Limb (tissue), 2 donors: ENCODE measurements at regions not wholly inside any gene's neighbourhood (a gene's known extent, or its start where the extent isn't known, plus 50 kb on each side); places are given as distances from the start of the nearest gene placed in this dataset.
A peak's percentile ranks its signal among the peaks of the same experiment; 100 is the strongest.

ENCODE experiments used
- DNase-seq, 2 donors: peaks; one replicate each; pipeline ENCODE4 v3.0.0-alpha.2; 2016; ENCODE audit errors: extremely low spot score in 2 of 2

DNA sequence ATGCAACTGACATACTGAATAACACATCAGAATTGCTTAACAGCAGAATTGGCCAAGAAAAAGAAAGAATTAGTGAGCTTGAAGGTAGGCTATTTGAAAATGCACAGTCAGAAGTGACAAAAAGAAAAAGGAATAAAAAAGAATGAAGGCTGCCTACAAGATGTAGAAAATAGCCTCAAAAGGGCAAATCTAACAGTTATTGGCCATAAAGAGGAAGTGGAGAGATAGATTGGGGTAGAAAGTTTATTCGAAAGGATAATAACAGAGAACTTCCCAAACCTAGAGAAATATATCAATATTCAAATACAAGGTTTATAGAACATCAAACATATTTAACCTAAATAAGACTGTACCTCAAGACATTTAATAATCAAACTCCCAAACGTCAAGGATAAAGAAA is 67.5 kb downstream of the ATP6V1G3 start:
- DNase-seq = no peak

DNA sequence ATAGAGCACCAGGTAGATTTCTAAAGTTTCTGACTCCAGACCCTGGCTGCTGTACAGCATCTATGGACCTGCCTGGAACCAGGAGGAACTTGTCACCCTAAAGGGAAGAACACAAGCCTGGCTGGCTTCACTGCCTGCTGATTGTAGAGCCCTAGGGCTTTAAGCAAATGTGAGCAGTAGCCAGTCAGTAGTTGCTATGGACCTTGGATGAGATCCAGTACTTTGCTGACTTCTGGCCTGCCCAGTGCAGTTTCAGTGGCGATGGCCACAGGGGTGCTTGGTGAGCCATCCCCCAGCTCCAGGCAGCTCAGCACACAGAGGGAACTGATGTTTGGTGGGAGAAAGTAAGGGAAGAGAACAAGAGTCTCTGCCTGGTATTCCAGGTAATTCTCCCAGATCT is 68.4 kb downstream of the ATP6V1G3 start:
- DNase-seq = no peak

DNA sequence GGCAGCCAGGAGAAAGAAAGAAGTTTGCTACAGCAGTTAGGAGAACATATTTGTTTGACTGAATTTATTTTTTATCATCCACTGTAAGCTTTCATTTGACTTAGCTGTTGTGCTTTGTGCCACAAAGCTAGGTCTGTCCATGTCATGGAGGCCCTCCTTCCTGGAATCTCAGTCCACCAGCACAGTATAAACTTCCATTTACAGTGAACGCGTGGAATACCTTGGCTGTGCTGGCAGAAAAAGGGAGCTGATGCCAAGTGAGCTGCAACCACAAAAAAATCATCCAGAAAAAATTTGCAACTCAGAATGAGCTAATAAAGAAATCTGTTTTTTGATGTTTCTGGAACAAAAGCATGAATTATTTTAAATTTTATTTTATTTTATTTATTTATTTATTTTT is 72.6 kb downstream of the ATP6V1G3 start:
- DNase-seq = no peak

DNA sequence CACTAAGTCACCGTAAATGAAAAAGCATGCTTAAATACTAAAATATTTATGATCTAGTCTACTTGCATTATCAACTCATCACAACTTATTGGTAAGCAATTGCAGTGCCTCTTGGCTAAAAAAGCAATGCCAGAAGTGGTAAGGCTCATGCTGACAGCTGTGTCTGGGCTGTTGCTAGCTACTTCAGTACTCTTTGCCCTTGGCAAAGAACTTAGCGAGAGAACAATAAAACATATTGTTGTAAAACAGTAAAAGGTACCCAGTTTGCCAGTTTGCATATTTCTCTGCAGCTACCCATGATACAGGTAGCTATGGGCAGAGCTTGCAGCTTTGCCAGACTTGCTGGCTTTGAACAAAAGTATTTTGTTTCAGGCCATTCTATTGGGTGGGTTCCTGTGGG is 73.1 kb downstream of the ATP6V1G3 start:
- no peak for DNase-seq

DNA sequence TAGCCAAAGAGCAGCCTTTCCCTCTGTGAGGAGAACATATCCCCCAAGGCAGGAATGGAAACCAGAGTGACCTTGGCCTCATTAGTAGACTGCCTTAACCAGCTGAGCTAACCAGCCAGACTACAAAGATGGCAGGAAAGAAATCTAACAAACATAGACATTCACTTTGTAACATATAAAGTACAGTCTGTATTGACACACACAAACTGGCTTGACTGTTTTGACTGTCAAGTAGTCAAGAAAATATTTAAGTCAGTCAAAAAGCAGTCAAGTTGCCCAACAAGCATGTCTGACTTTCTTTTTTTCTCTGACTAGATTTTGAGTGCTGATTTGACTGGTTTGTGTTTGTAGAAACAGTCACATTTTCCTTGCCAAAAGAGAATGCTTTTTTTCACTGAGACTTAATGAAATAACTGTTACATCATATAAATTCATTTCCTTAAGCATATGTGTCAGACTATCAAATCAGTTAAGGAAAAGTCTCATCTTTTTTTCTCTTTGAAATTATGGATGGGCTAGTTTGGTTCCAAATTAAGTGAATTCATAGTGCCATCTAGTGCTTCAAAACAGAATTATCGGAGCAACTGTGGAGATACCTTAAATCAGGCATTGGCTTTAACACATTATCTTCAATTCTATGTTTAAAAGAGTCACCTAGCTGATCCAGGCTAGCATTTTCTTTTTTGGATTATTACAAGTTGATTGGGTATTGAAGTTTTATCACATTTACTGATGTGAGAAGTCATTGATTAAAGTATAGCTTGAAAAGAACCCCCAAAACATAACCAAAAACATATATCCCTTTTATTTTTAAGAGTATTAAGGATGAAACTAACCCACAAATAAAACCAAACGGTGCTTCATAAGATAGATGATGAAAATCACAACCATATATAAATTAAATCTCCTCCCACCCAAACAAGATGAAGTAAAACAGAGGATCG is 75.0 kb downstream of the ATP6V1G3 start:
- peak in 1 of 2 donors; percentile 66 for DNase-seq

DNA sequence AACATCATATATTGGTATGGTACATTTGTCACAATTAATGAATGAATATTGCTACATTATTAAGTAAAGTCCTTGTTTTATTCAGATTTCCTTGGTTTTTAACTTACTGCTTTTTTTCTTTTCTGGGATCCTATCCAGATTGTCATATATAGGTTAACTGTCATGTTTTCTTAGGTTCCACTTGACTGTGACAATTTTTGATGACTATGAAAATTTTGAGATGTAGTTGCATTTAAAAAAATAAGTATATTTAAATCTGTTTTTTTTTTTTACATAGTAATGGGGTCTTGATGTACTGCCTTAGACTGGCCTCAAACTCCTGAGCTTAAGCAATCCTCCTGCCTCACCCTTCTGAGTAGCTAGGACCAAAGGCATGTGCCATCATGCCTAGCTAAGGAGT is 76.8 kb downstream of the ATP6V1G3 start:
- no peak for DNase-seq

DNA sequence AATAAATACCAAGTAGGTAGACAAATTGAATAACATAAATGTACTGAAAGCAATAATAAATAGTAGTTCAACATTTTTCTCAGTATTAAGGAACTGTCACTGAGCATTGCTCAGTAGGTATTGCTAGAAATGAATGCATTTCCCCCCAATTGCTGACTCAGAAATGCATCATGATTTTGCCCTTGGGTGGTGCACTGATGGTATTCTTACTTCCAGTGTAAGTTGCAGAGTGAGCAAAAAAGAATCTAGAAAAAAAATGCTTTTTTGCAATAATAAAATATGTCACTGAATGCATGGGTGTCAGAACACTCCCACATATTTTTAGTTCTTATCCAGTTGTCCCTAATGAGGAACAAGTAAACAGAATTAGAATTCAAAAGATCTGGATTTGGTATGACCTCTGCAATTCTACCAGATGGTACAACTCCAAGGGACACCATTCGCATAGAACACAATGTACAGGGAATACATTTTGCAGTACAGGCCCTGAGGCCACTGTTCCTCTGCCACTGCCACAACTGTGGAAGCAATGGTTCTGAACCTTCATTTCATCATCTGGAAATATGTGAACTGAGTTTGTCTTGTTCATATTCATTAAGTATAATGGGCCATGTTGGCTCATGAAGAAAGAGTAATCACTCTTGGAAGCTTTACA is 78.0 kb downstream of the ATP6V1G3 start:
- no peak for DNase-seq

DNA sequence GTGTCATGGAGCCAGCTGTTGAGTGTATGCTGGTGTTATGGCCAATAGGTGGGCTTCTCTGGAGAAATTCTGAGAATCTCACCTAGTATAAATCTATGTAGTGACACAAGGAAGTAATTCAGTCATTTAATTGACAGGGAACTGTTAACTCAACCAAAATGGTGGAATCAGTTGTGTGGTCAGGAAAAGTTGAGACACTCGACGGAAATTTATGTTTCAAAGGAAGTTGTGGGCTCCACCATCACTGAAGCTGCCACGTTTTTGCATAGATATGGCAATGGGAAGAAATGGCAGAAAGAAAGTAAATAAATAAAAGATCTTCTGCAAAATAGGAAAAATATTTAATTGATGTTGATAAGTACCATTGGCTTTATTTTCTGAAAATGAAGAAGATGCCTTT is 84.5 kb downstream of the ATP6V1G3 start:
- DNase-seq = no peak

DNA sequence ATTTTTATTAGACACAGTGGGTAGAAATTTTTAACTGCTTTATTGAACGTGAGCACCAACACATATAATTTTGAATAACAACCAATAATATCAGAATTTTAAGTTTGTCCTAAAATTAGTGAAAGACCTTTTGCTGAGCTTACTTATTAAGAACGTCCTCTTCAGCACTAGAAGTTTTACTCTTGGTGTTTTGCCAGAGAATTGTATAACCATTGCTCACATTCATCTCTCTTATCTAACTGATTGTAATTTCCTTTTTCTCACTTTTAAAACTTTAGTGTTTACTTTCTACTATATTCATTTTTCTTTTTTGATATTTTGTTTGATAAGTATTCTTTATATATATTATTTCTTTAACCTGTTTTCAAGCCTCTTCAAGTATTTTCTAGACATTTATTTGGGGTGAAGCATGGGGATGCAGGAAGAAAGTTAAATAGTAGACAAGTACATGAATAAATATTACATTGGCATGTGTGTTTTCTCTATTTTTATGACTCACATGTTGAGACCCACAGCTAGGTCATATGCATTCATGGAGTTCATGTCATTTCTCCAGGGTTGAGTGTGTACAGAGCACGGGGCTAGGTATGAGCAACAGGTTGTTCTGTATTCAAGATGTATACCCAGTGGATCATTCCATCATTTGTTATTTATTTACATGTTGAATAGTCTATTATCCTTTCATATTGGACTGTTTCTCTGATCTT is 90.6 kb downstream of the ATP6V1G3 start:
- no peak for DNase-seq

DNA sequence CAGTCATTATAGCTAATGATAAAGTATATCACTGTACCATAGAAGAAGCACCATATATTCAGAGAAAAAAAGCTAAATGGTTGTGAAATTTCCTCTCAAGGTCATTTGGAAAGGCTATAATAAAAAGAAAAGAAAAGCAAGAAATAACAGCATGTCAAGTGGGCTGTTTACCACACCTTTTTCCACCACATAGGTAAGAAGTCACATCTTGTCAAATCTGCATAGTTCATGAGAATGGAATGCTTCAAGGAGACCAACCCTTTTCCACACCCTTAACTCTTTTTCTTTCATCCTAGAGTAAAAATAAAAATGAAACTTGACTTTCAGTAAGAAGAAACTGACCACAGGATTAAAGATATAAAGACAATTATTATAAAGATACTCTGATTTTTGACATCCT is 91.2 kb downstream of the ATP6V1G3 start:
- no peak for DNase-seq

DNA sequence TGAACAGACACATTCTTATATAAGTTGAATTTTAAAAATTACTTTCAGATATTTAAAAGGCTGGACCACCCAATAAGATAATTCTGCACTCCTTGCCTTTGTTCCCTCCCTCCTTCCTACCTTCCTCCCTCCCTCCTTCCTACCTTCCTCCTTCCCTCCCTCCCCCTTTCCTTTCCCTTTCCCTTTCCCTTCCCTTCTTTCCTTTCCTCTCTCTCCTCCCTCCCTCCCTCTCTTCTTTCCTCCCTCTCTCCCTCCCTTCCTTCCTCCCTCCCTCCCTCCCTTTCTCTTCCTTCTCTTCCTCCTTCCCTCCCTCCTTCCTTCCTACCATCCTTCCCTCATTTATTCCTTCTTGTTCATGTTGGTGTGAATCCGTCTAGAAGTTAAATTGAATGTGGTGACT is 93.0 kb downstream of the ATP6V1G3 start:
- no peak for DNase-seq

DNA sequence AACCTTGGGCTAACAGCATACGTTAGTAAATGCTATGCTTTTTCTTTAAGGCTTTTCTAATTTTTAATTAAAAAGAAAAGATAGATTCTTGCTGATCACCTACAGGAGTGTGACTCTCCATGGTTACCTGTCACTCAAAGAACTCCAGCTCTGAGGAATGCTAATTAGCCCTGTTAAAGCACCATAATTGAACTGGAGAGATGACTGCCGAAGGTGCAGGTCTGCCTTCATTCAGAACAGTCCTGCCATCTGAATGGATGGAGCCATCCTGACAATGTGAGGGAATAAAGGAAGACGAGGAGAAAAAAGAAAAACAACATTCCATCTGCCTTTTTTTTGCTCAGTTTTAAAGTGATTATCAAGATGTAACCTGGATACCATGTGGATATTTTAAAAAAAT is 94.6 kb downstream of the ATP6V1G3 start:
- no peak for DNase-seq

DNA sequence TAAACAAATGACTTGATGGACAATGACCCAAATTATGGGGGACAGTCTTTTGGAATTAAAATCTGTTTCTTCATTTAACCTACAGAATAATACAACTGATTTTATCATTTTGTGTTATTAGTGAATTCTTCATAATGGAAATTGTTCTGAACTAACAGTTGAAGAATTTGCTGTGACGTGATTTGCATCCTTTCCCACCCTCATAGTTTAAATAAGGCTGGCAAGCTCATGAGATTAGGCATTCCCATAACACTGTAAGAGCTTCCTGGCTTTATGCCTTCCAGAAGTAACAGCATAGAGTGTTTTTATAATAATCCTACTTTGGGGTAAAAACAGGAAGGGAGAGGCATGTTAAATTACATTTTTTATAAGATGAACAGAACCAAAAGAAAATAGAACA is 95.7 kb downstream of the ATP6V1G3 start:
- DNase-seq = no peak

DNA sequence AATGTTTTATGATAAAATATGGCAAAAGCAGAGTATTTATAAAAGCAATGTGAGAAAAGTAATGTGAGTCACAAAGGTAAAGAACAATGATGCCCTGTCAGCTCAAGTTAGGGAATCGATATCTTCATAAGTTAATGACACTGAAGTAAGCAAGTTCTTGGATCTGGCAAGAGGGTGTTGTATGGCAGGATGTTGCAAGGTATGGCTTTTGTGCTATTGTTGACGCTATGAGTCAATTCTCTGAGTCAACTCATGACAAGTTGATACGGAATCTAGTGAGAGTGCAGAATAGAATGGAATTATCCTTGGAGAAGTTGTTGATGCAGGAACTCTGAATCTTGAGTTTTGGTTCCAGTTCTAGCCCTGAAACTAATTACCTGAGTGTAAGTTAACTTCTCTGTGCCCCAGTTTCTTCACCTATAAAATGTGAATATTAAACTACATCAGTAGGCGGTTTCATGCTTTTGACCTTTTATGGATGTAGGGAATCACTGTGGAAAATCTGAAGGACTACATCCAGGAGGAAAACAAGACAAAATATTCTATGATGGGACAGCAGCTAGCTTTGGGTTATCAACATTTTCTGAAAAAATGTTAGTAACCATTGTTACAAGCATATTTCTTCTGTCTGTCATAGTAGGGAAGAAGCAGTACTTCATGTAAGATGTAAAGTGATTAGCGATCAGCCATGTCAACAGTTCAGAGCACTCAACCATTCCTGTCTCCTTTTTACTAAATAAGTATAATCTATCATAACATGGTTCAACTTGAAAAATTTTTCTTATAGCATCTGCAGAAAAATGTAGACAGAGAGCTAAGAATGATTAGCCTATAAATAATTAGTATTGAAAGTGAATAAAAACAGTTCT is 96.9 kb downstream of the ATP6V1G3 start:
- DNase-seq = no peak

DNA sequence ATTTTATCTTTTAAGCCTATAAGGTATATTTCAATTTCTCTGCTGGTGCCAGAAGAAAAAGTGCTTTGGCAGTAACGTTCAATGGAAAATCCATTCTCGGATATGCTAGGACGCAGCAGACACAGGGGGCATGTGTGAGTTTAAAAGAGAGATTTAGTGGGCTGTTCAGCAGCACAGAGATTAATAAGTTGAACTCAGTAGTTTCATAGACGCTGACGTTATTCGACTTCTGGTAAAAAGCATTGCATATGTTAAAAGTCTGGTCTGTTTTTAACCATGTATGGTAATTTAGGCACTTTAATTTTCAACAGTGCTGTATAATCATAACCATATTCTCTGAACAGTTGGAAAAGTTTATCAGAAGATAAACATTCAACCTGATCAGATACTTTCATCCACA is 99.6 kb downstream of the ATP6V1G3 start:
- DNase-seq = peak in 1 of 2 donors; percentile 33

DNA sequence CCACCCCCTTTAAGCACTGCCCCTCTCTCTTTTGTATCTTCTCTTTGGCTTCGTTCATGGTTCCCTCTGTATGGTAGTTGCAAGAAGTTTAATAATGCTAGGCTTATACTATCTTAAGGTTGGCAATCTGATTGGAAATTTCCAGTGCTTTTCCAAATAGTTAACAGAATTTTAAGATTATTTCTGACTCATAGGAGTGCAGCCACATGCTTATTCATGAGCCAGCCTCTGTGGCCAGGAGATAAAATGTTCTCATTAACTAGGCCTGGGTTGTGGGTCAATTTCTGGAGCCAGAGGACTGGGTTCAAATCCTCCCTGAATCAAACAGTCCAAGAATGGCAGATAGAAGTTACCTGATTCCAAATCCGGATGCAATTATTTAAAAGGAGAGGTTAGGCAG is 103.1 kb downstream of the ATP6V1G3 start:
- DNase-seq = no peak

DNA sequence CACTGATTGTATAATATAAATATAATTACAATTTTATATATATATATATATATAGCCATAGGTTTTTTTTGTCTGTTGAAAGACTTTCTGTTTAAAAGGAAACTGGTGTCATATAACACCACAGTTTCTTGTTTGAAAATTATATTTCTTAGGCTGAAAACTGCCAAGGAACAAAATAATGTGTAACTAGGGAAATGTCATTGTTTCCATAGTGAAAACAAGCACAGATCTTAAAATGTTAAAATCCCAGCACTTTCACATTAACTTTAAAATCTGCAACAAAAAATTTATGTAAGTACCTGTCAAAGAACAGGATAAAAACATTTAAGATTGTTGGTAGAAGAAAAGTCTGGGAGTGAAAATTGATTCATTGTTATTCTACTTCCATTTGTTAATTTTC is 104.2 kb downstream of the ATP6V1G3 start:
- DNase-seq = peak in 1 of 2 donors; percentile 55

DNA sequence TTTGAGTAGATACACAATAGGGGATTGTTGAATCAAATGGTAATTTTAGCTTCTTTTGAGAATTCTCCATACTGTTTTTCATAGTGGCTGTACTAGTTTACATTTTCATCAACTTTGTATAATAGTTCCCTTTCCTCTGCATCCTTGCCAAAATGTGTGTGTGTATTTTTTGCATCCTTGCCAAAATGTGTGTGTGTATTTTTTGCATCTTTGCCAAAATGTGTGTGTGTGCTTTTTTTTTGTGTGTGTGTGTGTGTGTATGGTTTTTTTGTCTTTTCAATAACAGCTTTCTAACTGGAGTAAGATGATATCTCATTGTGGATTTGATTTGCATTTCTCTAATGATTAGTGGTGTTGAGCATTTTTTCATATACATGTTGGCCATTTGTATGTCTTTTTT is 105.4 kb downstream of the ATP6V1G3 start:
- peak in 1 of 2 donors; percentile 9 for DNase-seq

DNA sequence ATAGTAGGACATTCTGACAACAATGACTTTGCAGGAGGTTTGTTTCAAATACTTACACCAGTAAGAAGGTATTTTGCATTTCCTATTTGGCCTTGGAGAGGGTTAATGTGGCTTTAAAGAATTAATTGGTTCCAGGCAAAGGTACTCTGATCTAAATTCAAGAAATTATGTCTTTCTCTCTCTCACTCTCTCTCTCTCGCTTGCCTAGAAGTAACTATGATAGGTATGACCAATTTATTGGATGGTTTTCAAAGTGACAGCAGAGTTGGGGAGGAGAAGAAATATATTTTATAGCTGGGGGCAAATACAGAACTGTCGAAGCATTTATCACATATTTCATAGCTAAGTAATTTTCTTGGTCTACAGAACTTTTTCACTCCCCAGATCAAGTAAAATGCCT is 116.0 kb downstream of the ATP6V1G3 start:
- DNase-seq = no peak

DNA sequence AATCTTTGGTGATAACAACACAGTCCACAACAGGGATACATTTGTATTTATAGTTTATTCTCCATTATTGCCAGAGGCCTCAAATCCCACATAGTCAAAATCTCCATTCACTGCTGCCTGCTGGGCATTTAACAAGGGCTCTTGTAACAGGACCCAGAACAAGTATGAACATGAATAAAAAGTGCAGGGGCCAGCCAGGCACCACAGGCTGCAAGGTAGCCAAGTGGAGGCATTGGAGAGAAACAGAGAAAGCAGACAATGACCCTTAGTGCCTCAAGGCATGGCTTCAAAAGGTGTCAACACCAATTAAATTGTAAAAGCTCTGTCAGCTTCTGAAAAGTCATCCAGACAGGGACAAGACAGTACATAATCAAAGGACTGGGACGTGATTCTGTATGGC is 116.8 kb downstream of the ATP6V1G3 start:
- DNase-seq = no peak

DNA sequence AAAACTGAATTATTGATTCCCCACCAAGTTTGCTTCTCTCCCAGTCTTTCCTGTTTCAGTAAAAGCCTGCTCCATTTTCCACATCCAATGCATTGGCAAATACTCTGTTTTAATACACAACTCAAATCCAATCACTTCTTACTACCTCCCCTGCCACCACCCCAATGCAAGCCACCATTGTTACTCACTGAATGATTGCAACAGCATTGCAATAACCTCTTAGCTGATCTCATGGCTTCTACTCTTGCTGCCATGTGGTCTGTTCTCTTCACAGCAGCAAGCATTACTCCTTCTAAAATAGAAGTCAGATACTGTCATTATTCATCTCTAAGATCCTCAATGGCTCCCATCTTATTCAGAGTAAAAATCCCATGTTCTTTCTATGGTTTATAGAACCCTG is 123.4 kb downstream of the ATP6V1G3 start:
- DNase-seq = no peak
